ENCODE measurements at regions not wholly inside any gene's neighbourhood (a gene's known extent, or its start where the extent isn't known, plus 50 kb on each side); places are given as distances from the start of the nearest gene placed in this dataset.

DNA sequence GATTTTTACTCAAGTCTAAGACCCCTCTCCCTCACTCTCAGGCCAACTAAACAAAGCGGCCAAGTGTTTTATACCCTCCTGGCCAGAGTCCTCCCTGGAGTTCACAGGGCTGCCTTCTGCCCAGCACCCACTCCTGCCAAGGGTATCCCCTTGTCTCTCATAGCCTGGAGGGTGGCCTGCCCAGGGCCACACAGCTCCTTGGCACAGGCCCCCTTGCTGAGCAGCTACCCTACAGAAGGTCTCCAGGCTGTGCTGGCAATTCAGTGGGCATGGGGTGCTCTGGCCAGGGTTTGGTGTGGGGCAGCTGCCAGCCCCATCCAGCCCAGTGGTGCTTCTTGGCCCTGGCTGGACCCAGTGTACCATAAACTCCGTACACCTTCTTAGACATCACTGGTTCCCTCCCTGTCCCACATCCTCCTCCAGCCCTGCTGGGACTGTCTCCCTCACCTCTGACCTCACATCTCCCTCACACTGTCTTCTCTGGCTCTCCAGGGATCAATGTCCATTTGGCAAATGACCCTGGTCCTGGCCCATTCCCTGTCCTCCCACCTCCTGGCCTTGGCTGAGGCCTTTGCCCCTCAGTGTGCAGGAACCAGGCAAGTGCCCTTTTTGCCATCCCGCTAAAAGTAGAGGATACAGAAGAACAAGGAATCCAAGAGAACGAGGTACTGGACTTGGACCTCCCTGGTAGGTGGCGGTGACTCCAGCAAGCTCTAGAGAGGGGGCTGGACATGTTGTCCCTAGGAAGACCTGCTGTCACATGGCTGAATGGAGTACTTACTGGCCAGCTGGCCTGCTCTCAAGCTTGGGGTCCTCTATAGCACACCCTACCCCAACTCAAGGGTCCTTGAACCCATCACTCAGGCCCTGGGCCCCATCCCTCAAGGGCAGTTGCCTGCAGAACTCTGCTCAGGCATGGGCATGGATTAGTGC lies 50.0 kb upstream of the TRPM1 start:
- TF ChIP-seq CTCF (IDR thresholded peaks at IDR 0.05) (no peak), POLR2AphosphoS5 (IDR thresholded peaks at IDR 0.05) (no peak), POLR2A (IDR thresholded peaks at IDR 0.05) (no peak)

All from suprapubic skin (tissue), 4 donors.